ENCODE measurements at regions not wholly inside any gene's neighbourhood (a gene's known extent, or its start where the extent isn't known, plus 50 kb on each side); places are given as distances from the start of the nearest gene placed in this dataset.

GRCh38 chr12:91309450-91309849 is 126.8 kb upstream of the DCN start:
- in situ Hi-C loops (cut with MboI; ENCODE audit: low sequenced_read_pairs) = no loop called here

DNA sequence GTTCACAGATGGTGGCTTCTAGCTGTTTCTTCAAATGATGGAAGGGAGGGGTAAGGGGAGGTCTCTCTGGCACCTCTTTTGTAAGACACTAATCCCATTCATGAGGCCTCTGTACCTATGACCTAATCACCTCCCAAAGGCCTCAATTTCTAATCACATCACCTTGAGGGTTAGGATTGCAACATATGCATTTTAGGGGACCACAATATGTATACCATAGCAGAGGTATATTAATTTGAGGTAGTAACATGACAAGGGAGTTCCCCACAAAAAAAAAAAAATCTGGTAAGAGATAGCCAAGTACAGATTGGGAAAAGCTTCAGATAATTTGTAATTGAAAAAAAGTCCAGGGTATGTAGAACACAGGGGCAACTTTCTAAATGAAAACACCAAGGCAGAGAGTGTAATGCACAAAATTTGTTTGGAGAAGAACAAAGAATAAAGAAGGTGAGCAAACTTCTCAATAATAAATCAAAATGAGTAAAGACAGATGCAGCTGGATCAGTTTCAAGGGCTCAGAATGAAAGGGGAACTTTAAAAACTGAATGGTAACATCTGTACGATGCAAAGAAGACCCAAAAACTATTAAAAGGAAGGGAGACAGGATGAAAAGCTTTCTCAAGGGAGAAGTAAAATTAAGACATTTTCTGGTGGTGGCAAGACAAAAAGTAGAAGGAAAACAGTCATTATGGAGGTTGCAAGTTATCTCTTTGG is 125.5 kb upstream of the DCN start:
- in situ Hi-C loops (cut with MboI; ENCODE audit: low sequenced_read_pairs) = no loop called here

- in situ Hi-C loops (cut with MboI; ENCODE audit: low sequenced_read_pairs) = no loop called here
These were observed 107.7 kb upstream of the DCN start for GRCh38 chr12:91290354-91290753.

GRCh38 chr12:91289906-91290305 is 107.3 kb upstream of the DCN start:
- in situ Hi-C loops (cut with MboI; ENCODE audit: low sequenced_read_pairs) = no loop called here

- in situ Hi-C loops (cut with MboI; ENCODE audit: low sequenced_read_pairs) = no loop called here
These were observed 106.5 kb upstream of the DCN start for GRCh38 chr12:91289072-91289471.

GRCh38 chr12:91287753-91288152 is 105.1 kb upstream of the DCN start:
- in situ Hi-C loops (cut with MboI; ENCODE audit: low sequenced_read_pairs) = no loop called here

DNA sequence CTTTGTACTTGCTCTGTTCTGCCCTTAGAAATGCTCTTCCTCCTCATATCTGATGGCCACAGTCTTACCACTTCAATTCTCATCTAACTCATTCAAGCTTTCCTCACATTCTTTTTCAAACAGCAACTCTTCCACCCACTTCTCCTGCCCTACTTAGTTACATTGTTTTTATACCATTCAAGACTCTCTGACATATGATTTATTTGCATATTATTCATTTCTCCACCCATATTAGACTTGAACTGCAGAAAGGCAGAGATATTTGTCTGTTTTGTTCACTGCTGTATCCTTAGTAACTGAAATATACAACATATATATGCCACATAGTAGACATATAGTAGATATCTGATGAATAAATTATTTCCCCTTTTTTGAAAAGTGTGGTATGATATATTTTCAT is 95.5 kb upstream of the DCN start:
- in situ Hi-C loops (cut with MboI; ENCODE audit: low sequenced_read_pairs) = no loop called here

- in situ Hi-C loops (cut with MboI; ENCODE audit: low sequenced_read_pairs) = no loop called here
These were observed 93.9 kb upstream of the DCN start for GRCh38 chr12:91276509-91276908.

DNA sequence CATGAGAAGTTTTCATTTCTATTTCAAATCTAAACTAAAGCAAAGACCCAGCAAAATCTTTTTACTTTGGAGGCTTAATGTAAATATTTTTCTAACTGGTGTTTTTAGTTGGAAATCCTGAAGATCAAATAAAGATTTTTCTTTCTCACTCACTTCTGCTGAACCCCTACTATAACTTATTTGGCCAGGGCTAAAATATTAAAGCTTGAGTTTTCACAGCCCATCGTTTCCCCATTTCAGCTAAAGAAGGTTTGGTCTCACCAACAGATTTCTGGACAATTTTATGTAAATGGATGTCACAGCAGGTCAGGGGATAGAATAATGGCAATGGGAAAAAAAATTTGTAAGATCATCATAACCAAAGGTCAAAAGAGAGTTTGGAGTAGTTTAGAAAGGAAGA is 92.7 kb upstream of the DCN start:
- in situ Hi-C loops (cut with MboI; ENCODE audit: low sequenced_read_pairs) = no loop called here

DNA sequence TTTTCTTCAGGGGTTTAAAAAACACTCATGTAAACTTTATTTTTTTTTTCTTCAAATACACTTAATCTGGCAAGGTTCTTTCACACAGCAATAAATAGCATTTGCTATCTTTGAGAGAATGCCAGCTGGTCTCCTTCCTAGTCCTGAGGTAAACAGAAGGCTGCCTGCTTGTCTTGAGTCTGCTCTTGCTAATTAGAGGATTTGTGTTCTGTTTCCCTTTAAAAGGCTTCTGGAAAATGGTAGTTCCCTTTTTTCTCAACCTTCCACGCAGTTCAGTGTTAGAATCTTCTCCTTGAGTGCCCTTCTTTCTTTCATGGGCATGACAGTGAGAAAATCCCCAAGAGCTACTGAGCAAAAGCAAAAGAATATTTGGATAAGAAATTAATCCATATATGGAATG is 92.3 kb upstream of the DCN start:
- in situ Hi-C loops (cut with MboI; ENCODE audit: low sequenced_read_pairs) = no loop called here

DNA sequence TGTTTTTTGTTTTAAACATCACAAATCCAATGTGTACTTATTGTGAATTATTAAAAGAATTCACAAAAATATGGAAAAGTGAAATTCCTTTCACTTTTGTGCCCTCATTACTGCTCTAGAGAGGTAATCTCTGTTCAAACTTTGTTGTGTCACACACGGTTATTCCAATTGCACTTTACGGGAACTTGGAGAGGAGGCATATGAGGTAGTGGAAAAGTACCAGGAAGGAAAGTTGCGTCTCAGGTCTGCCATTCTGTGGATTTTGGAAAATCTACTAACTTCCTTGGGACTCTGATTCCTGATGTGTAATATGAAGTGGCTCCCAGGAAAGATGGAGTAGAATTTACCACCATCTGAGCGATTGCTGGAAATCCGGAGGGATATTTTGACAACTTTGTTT is 90.9 kb upstream of the DCN start:
- in situ Hi-C loops (cut with MboI; ENCODE audit: low sequenced_read_pairs) = no loop called here

DNA sequence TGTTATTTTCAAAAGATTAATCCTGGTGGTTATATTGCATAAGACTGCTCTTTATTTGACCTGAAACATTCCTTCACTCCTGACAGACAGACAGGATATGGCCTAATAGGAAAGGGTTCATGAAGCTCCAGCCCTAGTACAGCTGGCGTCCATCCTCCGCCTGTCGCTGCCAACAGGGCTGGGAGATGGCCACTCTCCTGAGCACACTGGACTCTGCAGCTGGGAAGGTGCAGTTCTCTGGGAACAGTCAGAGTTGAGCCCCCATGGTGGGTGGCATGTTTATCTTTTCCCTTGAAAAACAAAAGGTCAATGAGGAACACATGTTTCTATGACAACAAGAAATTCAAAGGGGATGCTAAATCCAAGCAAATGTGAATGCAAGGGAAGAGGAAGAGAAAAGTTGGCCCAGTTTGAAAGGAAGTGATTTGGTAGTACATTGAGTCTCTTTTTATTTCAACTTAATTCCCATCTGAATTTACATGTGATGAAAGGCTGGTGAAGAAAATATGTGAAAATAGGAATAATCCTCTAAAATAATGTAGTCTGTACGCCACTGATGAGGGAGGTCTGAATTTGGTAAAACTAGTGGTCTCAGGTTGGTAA is 89.9 kb upstream of the DCN start:
- in situ Hi-C loops (cut with MboI; ENCODE audit: low sequenced_read_pairs) = no loop called here

- in situ Hi-C loops (cut with MboI; ENCODE audit: low sequenced_read_pairs) = no loop called here
These were observed 88.6 kb upstream of the DCN start for GRCh38 chr12:91271185-91271584.

GRCh38 chr12:91267039-91267438 is 84.4 kb upstream of the DCN start:
- in situ Hi-C loops (cut with MboI; ENCODE audit: low sequenced_read_pairs) = no loop called here

DNA sequence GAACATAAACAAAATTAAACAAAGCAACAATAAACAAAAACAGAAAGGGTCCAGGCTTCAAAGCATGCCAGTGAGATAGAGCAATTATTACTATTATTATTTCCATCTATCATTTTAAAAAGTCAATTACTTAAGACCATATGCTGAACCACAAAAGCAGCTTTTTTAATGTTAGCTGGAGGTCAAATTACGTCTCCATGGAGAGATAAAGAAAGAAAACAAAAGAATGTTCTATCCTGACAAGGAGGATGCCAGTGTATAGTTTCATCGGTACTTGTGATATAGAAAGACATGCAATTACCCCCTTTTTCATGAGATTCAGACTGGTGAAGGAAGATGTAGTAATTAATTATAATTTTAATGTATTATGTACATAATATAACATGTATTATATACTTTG is 81.6 kb upstream of the DCN start:
- in situ Hi-C loops (cut with MboI; ENCODE audit: low sequenced_read_pairs) = no loop called here

- in situ Hi-C loops (cut with MboI; ENCODE audit: low sequenced_read_pairs) = no loop called here
These were observed 79.4 kb upstream of the DCN start for GRCh38 chr12:91261820-91262676.

DNA sequence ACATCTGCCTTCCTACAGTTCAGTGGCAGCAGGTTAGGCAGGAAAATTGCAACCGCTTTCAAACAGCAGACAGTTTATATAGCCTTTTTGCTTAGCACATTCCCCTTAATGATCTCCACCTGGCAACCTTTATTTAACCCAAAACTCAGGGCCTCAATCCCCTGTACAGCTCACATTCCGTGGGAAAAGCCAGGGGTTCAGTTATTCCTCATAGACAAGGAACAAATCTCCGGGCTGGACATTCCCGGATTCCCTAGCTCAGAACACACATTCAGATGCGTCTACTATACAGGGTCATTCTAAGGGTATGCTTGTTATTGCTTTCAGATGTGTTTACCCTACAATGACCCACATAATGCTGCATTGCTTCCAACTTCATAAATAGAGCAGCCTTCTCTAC is 73.8 kb upstream of the DCN start:
- in situ Hi-C loops (cut with MboI; ENCODE audit: low sequenced_read_pairs) = no loop called here

- in situ Hi-C loops (cut with MboI; ENCODE audit: low sequenced_read_pairs) = no loop called here
These were observed 69.7 kb upstream of the DCN start for GRCh38 chr12:91252341-91252740.

GRCh38 chr12:91250273-91250665 is 67.7 kb upstream of the DCN start:
- in situ Hi-C loops (cut with MboI; ENCODE audit: low sequenced_read_pairs) = no loop called here

- in situ Hi-C loops (cut with MboI; ENCODE audit: low sequenced_read_pairs) = no loop called here
These were observed 67.1 kb upstream of the DCN start for GRCh38 chr12:91249518-91250272.

DNA sequence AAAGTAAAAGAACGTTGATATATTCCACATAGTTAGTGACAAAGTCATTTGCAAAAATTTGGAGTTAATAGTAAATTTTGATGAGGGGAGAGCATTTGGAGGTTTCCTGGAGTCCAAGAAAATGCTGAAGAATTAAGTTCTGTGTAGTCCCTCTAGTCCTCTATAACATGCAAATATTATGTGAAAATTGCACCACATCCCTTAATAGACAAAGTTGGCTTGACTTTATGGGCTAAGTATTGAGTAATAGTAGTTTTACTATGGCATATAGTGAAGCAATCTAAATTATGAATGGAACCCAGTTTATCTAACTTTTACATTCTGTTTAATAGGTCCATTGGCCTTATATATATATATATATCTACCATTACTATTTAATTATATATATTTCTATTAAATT is 66.4 kb upstream of the DCN start:
- in situ Hi-C loops (cut with MboI; ENCODE audit: low sequenced_read_pairs) = no loop called here
